Astrocyte (in vitro differentiated cells and primary cell): ENCODE measurements at regions not wholly inside any gene's neighbourhood (a gene's known extent, or its start where the extent isn't known, plus 50 kb on each side); places are given as distances from the start of the nearest gene placed in this dataset.

ENCODE experiments used
- EZH2 ChIP-seq: IDR thresholded peaks from 2 replicates; pipeline ENCODE4 v1.6.1; 2012; ENCODE audit warnings: mild to moderate bottlenecking, low read length, inconsistent platforms; ENCODE audit not compliant: insufficient read depth
- TF ChIP-seq, protein P1 (sequence below): IDR thresholded peaks from 2 replicates; pipeline ENCODE4 v1.5.1; 2011; ENCODE audit warnings: low read depth, mild to moderate bottlenecking, inconsistent platforms, low read length, moderate library complexity; ENCODE audit not compliant: insufficient read depth

DNA sequence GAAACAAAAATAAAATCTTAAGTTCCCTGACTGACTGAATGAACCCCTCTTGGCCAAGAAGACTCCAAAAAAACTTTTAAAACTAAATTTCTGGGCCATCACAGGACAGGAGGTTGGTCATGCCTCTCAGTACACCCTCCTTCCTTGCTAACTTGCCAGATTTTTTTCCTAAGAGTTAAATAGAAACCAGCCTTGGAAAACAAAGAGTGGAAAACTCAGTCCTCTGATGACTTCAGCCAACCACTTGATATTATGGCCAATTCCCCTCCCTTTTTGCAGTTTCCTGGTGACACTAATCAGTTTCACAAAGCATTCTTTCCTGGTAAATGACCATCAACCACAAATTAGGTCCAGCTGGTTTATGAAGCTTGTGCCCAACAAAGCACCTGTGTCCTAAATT, 134.8 kb downstream of the ZNF648 start:
- TF ChIP-seq, protein P1, sequence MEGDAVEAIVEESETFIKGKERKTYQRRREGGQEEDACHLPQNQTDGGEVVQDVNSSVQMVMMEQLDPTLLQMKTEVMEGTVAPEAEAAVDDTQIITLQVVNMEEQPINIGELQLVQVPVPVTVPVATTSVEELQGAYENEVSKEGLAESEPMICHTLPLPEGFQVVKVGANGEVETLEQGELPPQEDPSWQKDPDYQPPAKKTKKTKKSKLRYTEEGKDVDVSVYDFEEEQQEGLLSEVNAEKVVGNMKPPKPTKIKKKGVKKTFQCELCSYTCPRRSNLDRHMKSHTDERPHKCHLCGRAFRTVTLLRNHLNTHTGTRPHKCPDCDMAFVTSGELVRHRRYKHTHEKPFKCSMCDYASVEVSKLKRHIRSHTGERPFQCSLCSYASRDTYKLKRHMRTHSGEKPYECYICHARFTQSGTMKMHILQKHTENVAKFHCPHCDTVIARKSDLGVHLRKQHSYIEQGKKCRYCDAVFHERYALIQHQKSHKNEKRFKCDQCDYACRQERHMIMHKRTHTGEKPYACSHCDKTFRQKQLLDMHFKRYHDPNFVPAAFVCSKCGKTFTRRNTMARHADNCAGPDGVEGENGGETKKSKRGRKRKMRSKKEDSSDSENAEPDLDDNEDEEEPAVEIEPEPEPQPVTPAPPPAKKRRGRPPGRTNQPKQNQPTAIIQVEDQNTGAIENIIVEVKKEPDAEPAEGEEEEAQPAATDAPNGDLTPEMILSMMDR = no peak
- TF ChIP-seq EZH2 = no peak
